ENCODE measurements at regions not wholly inside any gene's neighbourhood (a gene's known extent, or its start where the extent isn't known, plus 50 kb on each side); places are given as distances from the start of the nearest gene placed in this dataset.

GRCh38 chr5:89270901-89271300, 387.9 kb upstream of the MEF2C start:
- TF ChIP-seq CTCF (IDR thresholded peaks at IDR 0.05): no peak
- no peak for TF ChIP-seq POLR2AphosphoS5 (IDR thresholded peaks at IDR 0.05)
- no peak for TF ChIP-seq EP300 (IDR thresholded peaks at IDR 0.05)
- no peak for TF ChIP-seq POLR2A (IDR thresholded peaks at IDR 0.05)
- no peak overlapping the region for H3K27ac ChIP-seq
- H3K9me3 ChIP-seq: no peaks in the 10 kb centered on the region
- H3K27me3 ChIP-seq: no peaks in the 10 kb centered on the region
- H3K4me1 ChIP-seq: no peaks in the 10 kb centered on the region
- no peak overlapping the region for H3K4me3 ChIP-seq
- 64% methylated on average over 5 of the region's 5 CpGs for WGBS
- H3K36me3 ChIP-seq: no peaks in the 10 kb centered on the region
- no peak for DNase-seq (ENCODE audit: low spot score in 2 of 2)

GRCh38 chr5:89269721-89270120, 386.7 kb upstream of the MEF2C start:
- no peaks in the 10 kb centered on the region for H3K4me1 ChIP-seq
- H3K9me3 ChIP-seq: no peaks in the 10 kb centered on the region
- DNase-seq (ENCODE audit: low spot score in 2 of 2): no peak
- H3K4me3 ChIP-seq: no peak overlapping the region
- no peak overlapping the region for H3K27ac ChIP-seq
- H3K36me3 ChIP-seq: no peaks in the 10 kb centered on the region
- no peaks in the 10 kb centered on the region for H3K27me3 ChIP-seq
- TF ChIP-seq POLR2A (IDR thresholded peaks at IDR 0.05) (no peak), CTCF (IDR thresholded peaks at IDR 0.05) (no peak), POLR2AphosphoS5 (IDR thresholded peaks at IDR 0.05) (no peak), EP300 (IDR thresholded peaks at IDR 0.05) (no peak)
- WGBS: 86% methylated on average over 6 of the region's 6 CpGs

GRCh38 chr5:89268460-89268859, 385.5 kb upstream of the MEF2C start:
- H3K36me3 ChIP-seq: no peaks in the 10 kb centered on the region
- no peak for DNase-seq (ENCODE audit: low spot score in 2 of 2)
- H3K4me1 ChIP-seq: no peaks in the 10 kb centered on the region
- 50% methylated on average over 4 of the region's 4 CpGs for WGBS
- no peaks in the 10 kb centered on the region for H3K27me3 ChIP-seq
- no peaks in the 10 kb centered on the region for H3K9me3 ChIP-seq
- no peak for TF ChIP-seq CTCF (IDR thresholded peaks at IDR 0.05)
- no peak for TF ChIP-seq POLR2AphosphoS5 (IDR thresholded peaks at IDR 0.05)
- TF ChIP-seq POLR2A (IDR thresholded peaks at IDR 0.05): no peak
- TF ChIP-seq EP300 (IDR thresholded peaks at IDR 0.05): no peak
- H3K27ac ChIP-seq: no peak overlapping the region
- H3K4me3 ChIP-seq: no peak overlapping the region

GRCh38 chr5:89267788-89268187, 384.8 kb upstream of the MEF2C start:
- WGBS: 77% methylated on average over 2 of the region's 2 CpGs
- TF ChIP-seq EP300 (IDR thresholded peaks at IDR 0.05) (no peak), CTCF (IDR thresholded peaks at IDR 0.05) (no peak), POLR2AphosphoS5 (IDR thresholded peaks at IDR 0.05) (no peak), POLR2A (IDR thresholded peaks at IDR 0.05) (no peak)
- H3K27me3 ChIP-seq: no peaks in the 10 kb centered on the region
- DNase-seq (ENCODE audit: low spot score in 2 of 2): no peak
- no peaks in the 10 kb centered on the region for H3K36me3 ChIP-seq
- H3K27ac ChIP-seq: no peak overlapping the region
- no peaks in the 10 kb centered on the region for H3K4me1 ChIP-seq
- H3K4me3 ChIP-seq: no peak overlapping the region
- H3K9me3 ChIP-seq: no peaks in the 10 kb centered on the region

- H3K27ac ChIP-seq: no peak overlapping the region
- WGBS: 88% methylated on average over 5 of the region's 5 CpGs
- no peaks in the 10 kb centered on the region for H3K9me3 ChIP-seq
- TF ChIP-seq POLR2A (IDR thresholded peaks at IDR 0.05): no peak
- TF ChIP-seq EP300 (IDR thresholded peaks at IDR 0.05): no peak
- no peak for TF ChIP-seq CTCF (IDR thresholded peaks at IDR 0.05)
- no peak for TF ChIP-seq POLR2AphosphoS5 (IDR thresholded peaks at IDR 0.05)
- H3K36me3 ChIP-seq: no peaks in the 10 kb centered on the region
- H3K4me1 ChIP-seq: no peaks in the 10 kb centered on the region
- no peak for DNase-seq (ENCODE audit: low spot score in 2 of 2)
- no peaks in the 10 kb centered on the region for H3K27me3 ChIP-seq
- no peak overlapping the region for H3K4me3 ChIP-seq
Observed at GRCh38 chr5:89265511-89266179, 382.7 kb upstream of the MEF2C start.
